ENCODE measurements at regions not wholly inside any gene's neighbourhood (a gene's known extent, or its start where the extent isn't known, plus 50 kb on each side); places are given as distances from the start of the nearest gene placed in this dataset.

DNA sequence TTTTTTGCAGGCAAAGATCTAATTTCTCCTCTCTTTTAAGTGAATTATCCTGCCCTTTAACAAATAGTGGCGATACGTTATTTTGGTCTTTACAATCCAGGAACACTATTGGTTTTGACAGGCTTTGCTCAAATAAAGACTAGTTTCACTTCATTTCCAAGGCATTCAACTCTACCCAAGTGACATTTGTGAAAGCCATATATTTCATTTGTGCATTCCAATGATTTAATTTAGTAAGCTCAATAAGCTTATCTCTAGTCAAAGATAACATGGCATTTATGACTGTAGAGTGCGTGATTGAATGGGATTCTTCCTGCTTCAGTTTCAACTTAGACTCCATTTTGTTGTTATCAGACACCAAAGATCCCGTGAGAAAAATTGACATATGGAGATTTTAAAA, 959.8 kb downstream of the ADGRL3 start:
- TF ChIP-seq, protein P1, sequence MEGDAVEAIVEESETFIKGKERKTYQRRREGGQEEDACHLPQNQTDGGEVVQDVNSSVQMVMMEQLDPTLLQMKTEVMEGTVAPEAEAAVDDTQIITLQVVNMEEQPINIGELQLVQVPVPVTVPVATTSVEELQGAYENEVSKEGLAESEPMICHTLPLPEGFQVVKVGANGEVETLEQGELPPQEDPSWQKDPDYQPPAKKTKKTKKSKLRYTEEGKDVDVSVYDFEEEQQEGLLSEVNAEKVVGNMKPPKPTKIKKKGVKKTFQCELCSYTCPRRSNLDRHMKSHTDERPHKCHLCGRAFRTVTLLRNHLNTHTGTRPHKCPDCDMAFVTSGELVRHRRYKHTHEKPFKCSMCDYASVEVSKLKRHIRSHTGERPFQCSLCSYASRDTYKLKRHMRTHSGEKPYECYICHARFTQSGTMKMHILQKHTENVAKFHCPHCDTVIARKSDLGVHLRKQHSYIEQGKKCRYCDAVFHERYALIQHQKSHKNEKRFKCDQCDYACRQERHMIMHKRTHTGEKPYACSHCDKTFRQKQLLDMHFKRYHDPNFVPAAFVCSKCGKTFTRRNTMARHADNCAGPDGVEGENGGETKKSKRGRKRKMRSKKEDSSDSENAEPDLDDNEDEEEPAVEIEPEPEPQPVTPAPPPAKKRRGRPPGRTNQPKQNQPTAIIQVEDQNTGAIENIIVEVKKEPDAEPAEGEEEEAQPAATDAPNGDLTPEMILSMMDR (conservative IDR thresholded peaks at IDR 0.05; ENCODE audit: low read depth in 2 of 2), result no peak
- no peak for TF ChIP-seq REST (IDR thresholded peaks at IDR 0.05; ENCODE audit: unreplicated experiment)
